Loucy (cell line): ENCODE measurements at regions not wholly inside any gene's neighbourhood (a gene's known extent, or its start where the extent isn't known, plus 50 kb on each side); places are given as distances from the start of the nearest gene placed in this dataset.

Source experiments
- H2AFZ ChIP-seq: fragments of 200-600 bp; sonication (generic); 2 replicates; pipeline ENCODE4 v1.6.0; 2016; ENCODE audit warnings: antibody characterized with exemption, mild to moderate bottlenecking, low read length, moderate library complexity
- H3F3A ChIP-seq: fragments of 200-600 bp; 2 replicates; pipeline ENCODE4 v1.6.0; 2016; ENCODE audit warnings: antibody characterized with exemption, low read depth, mild to moderate bottlenecking
- H3K27me3 ChIP-seq: fragments of 200-600 bp; sonication (generic); 2 replicates; pipeline ENCODE4 v1.6.1; 2014; ENCODE audit warnings: low read length, mild to moderate bottlenecking; ENCODE audit not compliant: insufficient read depth, poor library complexity, severe bottlenecking
- H3K36me3 ChIP-seq: fragments of 200-600 bp; sonication (generic); 2 replicates; pipeline ENCODE4 v1.6.1; 2016; ENCODE audit warnings: low read length; ENCODE audit not compliant: insufficient read depth
- H3K4me1 ChIP-seq: fragments of 200-600 bp; sonication (generic); 2 replicates; pipeline ENCODE4 v1.5.1; 2014; ENCODE audit warnings: low read length, mild to moderate bottlenecking; ENCODE audit not compliant: insufficient read depth, poor library complexity, severe bottlenecking
- H3K4me2 ChIP-seq: fragments of 200-600 bp; sonication (generic); 2 replicates; pipeline ENCODE4 v1.6.0; 2014; ENCODE audit warnings: antibody characterized with exemption, low read length, low read depth, mild to moderate bottlenecking; ENCODE audit not compliant: poor library complexity, severe bottlenecking
- H3K4me3 ChIP-seq: fragments of 200-600 bp; sonication (generic); 2 replicates; pipeline ENCODE4 v1.5.1; 2014; ENCODE audit warnings: low read length, mild to moderate bottlenecking, mixed read lengths; ENCODE audit not compliant: poor library complexity, severe bottlenecking
- H3K79me2 ChIP-seq: fragments of 200-600 bp; sonication (generic); 2 replicates; pipeline ENCODE4 v1.6.1; 2014; ENCODE audit warnings: low read length; ENCODE audit not compliant: insufficient read depth
- H3K9ac ChIP-seq: fragments of 200-600 bp; sonication (generic); 2 replicates; pipeline ENCODE4 v1.6.0; 2014; ENCODE audit warnings: mild to moderate bottlenecking, low read depth, low read length, moderate library complexity; ENCODE audit not compliant: poor library complexity, severe bottlenecking
- H3K9me2 ChIP-seq: fragments of 200-600 bp; sonication (generic); replicated peaks from 2 replicates; pipeline ENCODE4 v1.6.1; 2016; ENCODE audit warnings: low read depth, low read length, mixed read lengths
- H3K9me3 ChIP-seq: fragments of 200-600 bp; sonication (generic); 2 replicates; pipeline ENCODE4 v1.6.1; 2014; ENCODE audit warnings: mild to moderate bottlenecking, antibody characterized with exemption, low read length, low read depth; ENCODE audit not compliant: insufficient read depth
- H4K20me1 ChIP-seq: fragments of 200-600 bp; sonication (generic); 2 replicates; pipeline ENCODE4 v1.6.0; 2014; ENCODE audit warnings: antibody characterized with exemption, low read length, mild to moderate bottlenecking; ENCODE audit not compliant: insufficient read depth, poor library complexity, severe bottlenecking
- CTCF ChIP-seq: fragments of 200-600 bp; sonication (generic); conservative IDR thresholded peaks from 2 replicates; pipeline ENCODE4 v1.5.1; 2014; ENCODE audit warnings: mild to moderate bottlenecking, antibody characterized with exemption, low read length
- EZH2phosphoT487 ChIP-seq: fragments of 200-600 bp; IDR thresholded peaks from 2 replicates; pipeline ENCODE4 v1.6.1; 2018; ENCODE audit warnings: antibody characterized with exemption, mild to moderate bottlenecking, moderate library complexity, borderline replicate concordance

GRCh38 chr1:2896824-2897223, 95.3 kb upstream of the TTC34 start:
- H4K20me1 ChIP-seq, result no peaks in the 10 kb centered on the region
- H3K9me2 ChIP-seq, result no peaks in the 10 kb centered on the region
- H3K4me3 ChIP-seq, result no peak overlapping the region
- no peak overlapping the region for H3K4me2 ChIP-seq
- H3K79me2 ChIP-seq, result no peaks in the 10 kb centered on the region
- H3K9me3 ChIP-seq, result no peaks in the 10 kb centered on the region; the same call in 1 of the 2 replicates
- H3F3A ChIP-seq, result no peaks in the 10 kb centered on the region
- H3K27me3 ChIP-seq, result no peaks in the 10 kb centered on the region
- H3K4me1 ChIP-seq, result no peaks in the 10 kb centered on the region
- TF ChIP-seq CTCF (no peak), EZH2phosphoT487 (no peak)
- H3K36me3 ChIP-seq, result no peaks in the 10 kb centered on the region
- H2AFZ ChIP-seq, result no peak overlapping the region
- H3K9ac ChIP-seq, result no peak overlapping the region

DNA sequence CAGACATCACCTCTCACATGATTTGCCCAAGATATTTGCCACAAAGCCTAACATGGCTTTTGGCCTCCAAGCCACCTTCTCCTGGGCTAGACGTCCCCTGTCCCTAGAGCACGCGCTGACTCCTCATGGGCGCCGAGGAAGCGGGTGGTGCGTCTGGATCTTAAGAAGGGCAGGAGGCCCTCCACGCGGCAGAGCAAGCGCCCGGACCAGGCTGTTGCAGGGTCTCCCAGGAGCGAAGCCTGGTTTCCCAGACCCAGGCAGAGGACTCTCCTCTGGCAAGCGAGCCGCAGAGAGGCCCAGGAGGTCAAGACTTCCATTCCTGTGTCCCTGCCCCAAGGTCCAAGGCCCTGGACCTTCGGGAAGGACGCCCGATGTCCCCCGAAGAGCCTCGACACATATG, 101.7 kb upstream of the TTC34 start:
- no peaks in the 10 kb centered on the region for H3K36me3 ChIP-seq
- H3F3A ChIP-seq, result no peaks in the 10 kb centered on the region
- H3K9ac ChIP-seq, result no peak overlapping the region
- H3K79me2 ChIP-seq, result no peaks in the 10 kb centered on the region
- H4K20me1 ChIP-seq, result no peaks in the 10 kb centered on the region
- H3K4me3 ChIP-seq, result no peak overlapping the region
- no peak for TF ChIP-seq CTCF
- no peak for TF ChIP-seq EZH2phosphoT487
- H3K9me2 ChIP-seq, result no peaks in the 10 kb centered on the region
- H3K27me3 ChIP-seq, result no peaks in the 10 kb centered on the region
- no peak overlapping the region for H3K4me2 ChIP-seq
- no peaks in the 10 kb centered on the region for H3K9me3 ChIP-seq
- no peak overlapping the region for H2AFZ ChIP-seq
- H3K4me1 ChIP-seq, result no peaks in the 10 kb centered on the region

GRCh38 chr1:2904191-2904590, 102.7 kb upstream of the TTC34 start:
- Histone ChIP-seq H4K20me1 (no peaks in the 10 kb centered on the region), H3F3A (no peaks in the 10 kb centered on the region), H3K4me2 (no peak overlapping the region), H3K9ac (no peak overlapping the region), H3K36me3 (no peaks in the 10 kb centered on the region), H3K79me2 (no peaks in the 10 kb centered on the region), H3K27me3 (no peaks in the 10 kb centered on the region), H3K4me1 (no peaks in the 10 kb centered on the region), H3K9me3 (no peaks in the 10 kb centered on the region), H2AFZ (no peak overlapping the region), H3K9me2 (no peaks in the 10 kb centered on the region), H3K4me3 (no peak overlapping the region)
- TF ChIP-seq CTCF, result no peak
- no peak for TF ChIP-seq EZH2phosphoT487
